Caco-2 (cell line): ENCODE measurements at regions not wholly inside any gene's neighbourhood (a gene's known extent, or its start where the extent isn't known, plus 50 kb on each side); places are given as distances from the start of the nearest gene placed in this dataset.

Source experiments
- BruUV-seq: library from RNA; stranded (reverse); fragments of 400-500 nt; replicated peaks from 2 replicates; lab custom pipeline; 2021; lab: Mats Ljungman, UMichigan
- CTCF ChIA-PET: fragments of 300-600 bp; sonication (Branson Sonifier 250); formaldehyde crosslinking; loops from one replicate; lab custom pipeline; 2022; ENCODE audit warnings: antibody characterized with exemption; lab: Charles Lee
- POLR2A ChIA-PET: fragments of 300-600 bp; sonication (Branson Sonifier 250); formaldehyde crosslinking; loops from one replicate; lab custom pipeline; 2022; ENCODE audit warnings: antibody characterized with exemption; lab: Charles Lee
- DNase-seq, 2 experiments: peaks; one replicate each; pipeline versions ENCODE4 v3.0.0 to v3.0.0-alpha.2; 2020 to 2022
- H3K27me3 ChIP-seq: replicated peaks from 2 replicates; pipeline ENCODE4 v1.6.0; 2011; ENCODE audit warnings: low read length; ENCODE audit not compliant: control insufficient read depth, insufficient read depth
- H3K36me3 ChIP-seq: 2 replicates; pipeline ENCODE4 v1.5.1; 2011; ENCODE audit warnings: low read length; ENCODE audit not compliant: control insufficient read depth, insufficient read depth
- H3K4me1 ChIP-seq: fragments of 250-450 bp; sonication (Bioruptor Pico); 2 replicates; pipeline ENCODE4 v1.5.1; 2020; ENCODE audit warnings: mild to moderate bottlenecking
- H3K4me3 ChIP-seq: 2 replicates; pipeline ENCODE4 v1.5.1; 2011; ENCODE audit warnings: low read depth, mild to moderate bottlenecking, control low read depth, low read length
- H3K9me3 ChIP-seq: fragments of 250-450 bp; sonication (Bioruptor Pico); 2 replicates; pipeline ENCODE4 v1.5.1; 2020; ENCODE audit warnings: mild to moderate bottlenecking, moderate library complexity
- H3K27ac Mint-ChIP-seq: one replicate; pipeline ENCODE4 v1.8.0; 2022; ENCODE audit warnings: mixed read lengths; ENCODE audit not compliant: unreplicated experiment
- H3K27me3 Mint-ChIP-seq: one replicate; pipeline ENCODE4 v1.8.0; 2022; ENCODE audit warnings: mixed read lengths; ENCODE audit not compliant: insufficient read depth, unreplicated experiment
- H3K36me3 Mint-ChIP-seq: one replicate; pipeline ENCODE4 v1.8.0; 2022; ENCODE audit warnings: mild to moderate bottlenecking, mixed read lengths; ENCODE audit not compliant: insufficient read depth, unreplicated experiment
- H3K4me1 Mint-ChIP-seq: one replicate; pipeline ENCODE4 v1.8.0; 2022; ENCODE audit warnings: low read depth, mixed read lengths; ENCODE audit not compliant: unreplicated experiment
- H3K4me3 Mint-ChIP-seq: one replicate; pipeline ENCODE4 v1.8.0; 2022; ENCODE audit warnings: mild to moderate bottlenecking, moderate library complexity, mixed read lengths; ENCODE audit not compliant: unreplicated experiment
- H3K9me3 Mint-ChIP-seq: one replicate; pipeline ENCODE4 v1.8.0; 2022; ENCODE audit warnings: mixed read lengths; ENCODE audit not compliant: unreplicated experiment
- CTCF ChIP-seq, 2 experiments: fragments of 200-600 bp in 1 of 2; IDR thresholded peaks; 1 replicate in 1 of 2; 2 replicates in 1 of 2; pipeline versions ENCODE4 v1.5.1 to v1.8.0; 2011 to 2022; ENCODE audit warnings: antibody characterized with exemption in 1 of 2, control low read depth in 1 of 2, inconsistent platforms in 1 of 2, low read depth in 1 of 2, low read length in 1 of 2, mild to moderate bottlenecking in 1 of 2, moderate library complexity in 1 of 2; ENCODE audit not compliant: insufficient read depth in 1 of 2, severe bottlenecking in 1 of 2, unreplicated experiment in 1 of 2
- intact Hi-C: fragments of 100-400 bp; cut with micrococcal nuclease; formaldehyde crosslinking; loops from one replicate; pipeline ENCODE4 v1.10.0; 2022; ENCODE audit not compliant: unreplicated experiment

DNA sequence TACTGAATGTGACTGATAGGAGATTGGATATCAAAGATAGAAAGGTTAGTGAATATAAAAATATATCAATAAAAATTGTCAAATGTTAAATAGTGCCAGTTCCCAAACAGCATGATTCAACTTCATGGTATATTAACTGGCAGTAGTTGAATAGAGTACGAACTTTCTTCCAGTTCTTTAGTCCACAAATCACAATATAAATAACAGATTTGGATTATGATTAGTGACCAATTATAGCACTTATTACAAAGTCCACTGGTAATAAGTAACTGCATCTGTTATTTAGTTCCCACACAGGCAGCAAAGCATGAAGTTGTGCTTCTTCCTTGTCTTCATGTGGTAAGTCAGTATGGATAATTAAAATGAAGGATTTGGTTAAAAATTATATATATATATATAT lies 243.0 kb upstream of the VWC2 start:
- no peaks in the 10 kb centered on the region for H3K9me3 Mint-ChIP-seq
- intact Hi-C loops = no loop called here
- Histone ChIP-seq H3K9me3 (no peaks in the 10 kb centered on the region), H3K27me3 (no peaks in the 10 kb centered on the region), H3K36me3 (no peaks in the 10 kb centered on the region), H3K4me3 (no peak overlapping the region), H3K4me1 (no peaks in the 10 kb centered on the region)
- H3K4me1 Mint-ChIP-seq = no peaks in the 10 kb centered on the region
- H3K36me3 Mint-ChIP-seq = no peaks in the 10 kb centered on the region
- H3K27me3 Mint-ChIP-seq = no peaks in the 10 kb centered on the region
- no peak overlapping the region for H3K4me3 Mint-ChIP-seq
- DNase-seq = no peak
- no TSS peak for BruUV-seq
- POLR2A ChIA-PET = no interaction called here
- no peak for TF ChIP-seq CTCF (IDR thresholded peaks at IDR 0.05; ENCODE audit: insufficient read depth in 1 of 2, low read depth in 1 of 2, low read length in 1 of 2, severe bottlenecking in 1 of 2, unreplicated experiment in 1 of 2)
- no peak overlapping the region for H3K27ac Mint-ChIP-seq
- CTCF ChIA-PET = no interaction called here

DNA sequence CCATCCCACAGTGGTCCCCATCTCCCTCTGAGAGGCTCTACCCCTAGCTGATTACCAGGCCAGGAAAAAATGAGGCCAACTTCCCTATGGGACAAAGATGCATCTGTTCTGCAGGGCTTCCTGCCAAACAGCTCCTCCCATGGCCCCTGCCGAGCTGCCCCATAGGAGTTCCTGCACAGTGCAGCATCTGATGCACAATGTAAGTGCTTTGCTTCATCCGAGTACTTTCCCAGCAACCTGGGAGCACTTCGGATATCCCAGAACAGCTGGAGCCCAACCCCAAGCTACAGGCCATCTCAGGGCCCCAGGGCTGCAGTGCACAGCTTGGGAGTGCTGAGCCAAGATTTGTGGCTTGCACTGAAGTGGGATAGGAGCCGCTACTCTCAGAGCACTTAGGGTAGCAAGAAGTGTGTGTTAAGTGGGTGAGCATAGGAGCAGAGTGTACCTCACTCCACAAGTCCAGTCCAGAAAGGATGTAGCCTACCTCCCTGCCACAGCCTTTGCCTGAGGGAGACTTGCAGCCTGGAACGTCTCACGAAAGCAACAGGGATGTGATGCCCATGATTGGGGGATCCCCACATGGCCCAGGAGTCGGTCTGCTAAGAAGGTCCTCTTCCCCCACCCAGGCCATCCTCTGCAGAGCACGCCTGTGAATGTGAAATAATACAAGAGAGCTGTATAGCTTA lies 209.6 kb upstream of the VWC2 start:
- CTCF ChIA-PET = no interaction called here

GRCh38 chr7:49564379-49564714 lies 209.1 kb upstream of the VWC2 start:
- Mint-ChIP-seq H3K4me1 (no peaks in the 10 kb centered on the region), H3K27ac (no peak overlapping the region), H3K36me3 (no peaks in the 10 kb centered on the region), H3K4me3 (no peak overlapping the region), H3K9me3 (no peaks in the 10 kb centered on the region), H3K27me3 (peaks cover 3% of the 10 kb centered on the region)
- H3K27me3 ChIP-seq = no peaks in the 10 kb centered on the region
- POLR2A ChIA-PET = no interaction called here
- H3K36me3 ChIP-seq = no peaks in the 10 kb centered on the region
- TF ChIP-seq CTCF (IDR thresholded peaks at IDR 0.05; ENCODE audit: insufficient read depth in 1 of 2, low read depth in 1 of 2, low read length in 1 of 2, severe bottlenecking in 1 of 2, unreplicated experiment in 1 of 2) = no peak
- H3K9me3 ChIP-seq = 0 out of 2 replicates have a peak, but pooled peaks cover 6% of the 10 kb centered on the region
- H3K4me3 ChIP-seq = no peak overlapping the region
- BruUV-seq = no TSS peak
- no peaks in the 10 kb centered on the region for H3K4me1 ChIP-seq
- intact Hi-C loops = no loop called here
- no peak for DNase-seq
- CTCF ChIA-PET = no interaction called here

More for the DNA sequence above, 209.6 kb upstream of the VWC2 start:
- H3K9me3 ChIP-seq = 0 out of 2 replicates have a peak, but pooled peaks cover 6% of the 10 kb centered on the region
- no peak overlapping the region for H3K4me3 ChIP-seq
- Mint-ChIP-seq H3K36me3 (no peaks in the 10 kb centered on the region), H3K4me3 (no peak overlapping the region), H3K9me3 (no peaks in the 10 kb centered on the region), H3K27me3 (peaks cover 3% of the 10 kb centered on the region), H3K27ac (no peak overlapping the region), H3K4me1 (no peaks in the 10 kb centered on the region)
- no peaks in the 10 kb centered on the region for H3K27me3 ChIP-seq
- no peaks in the 10 kb centered on the region for H3K4me1 ChIP-seq
- intact Hi-C loops = no loop called here
- no peak for DNase-seq
- POLR2A ChIA-PET = no interaction called here
- no TSS peak for BruUV-seq
- no peaks in the 10 kb centered on the region for H3K36me3 ChIP-seq
- TF ChIP-seq CTCF (IDR thresholded peaks at IDR 0.05; ENCODE audit: insufficient read depth in 1 of 2, low read depth in 1 of 2, low read length in 1 of 2, severe bottlenecking in 1 of 2, unreplicated experiment in 1 of 2) = no peak
